Panc1 (cell line): ENCODE measurements at regions not wholly inside any gene's neighbourhood (a gene's known extent, or its start where the extent isn't known, plus 50 kb on each side); places are given as distances from the start of the nearest gene placed in this dataset.

Experiments used
- ATAC-seq: fragments of 200-7000 bp; cut with Tn5 transposase; 2 replicates; pipeline ENCODE4 v1.9.1; 2020; ENCODE audit warnings: mild to moderate bottlenecking, moderate library complexity
- BruUV-seq: library from RNA; stranded (reverse); fragments of 400-500 nt; replicated peaks from 2 replicates; lab custom pipeline; 2021; lab: Mats Ljungman, UMichigan
- CTCF ChIA-PET: fragments of 300-600 bp; sonication (Branson Sonifier 250); formaldehyde crosslinking; loops from one replicate; lab custom pipeline; 2022; ENCODE audit warnings: antibody characterized with exemption; lab: Charles Lee
- POLR2A ChIA-PET: fragments of 300-600 bp; sonication (Branson Sonifier 250); formaldehyde crosslinking; loops from one replicate; lab custom pipeline; 2022; ENCODE audit warnings: antibody characterized with exemption; lab: Charles Lee
- DNase-seq: peaks from one replicate; pipeline ENCODE4 v3.0.0-alpha.2; 2010; ENCODE audit warnings: low read depth, low spot score
- H3K27ac ChIP-seq: 2 replicates; pipeline ENCODE4 v1.5.1; 2011; ENCODE audit warnings: mild to moderate bottlenecking, low read length, inconsistent platforms
- H3K27me3 ChIP-seq: fragments of 200-500 bp; sonication (Bioruptor generic); 2 replicates; pipeline ENCODE4 v1.6.0; 2014; ENCODE audit warnings: low read length, inconsistent platforms; ENCODE audit not compliant: control insufficient read depth, insufficient read depth
- H3K36me3 ChIP-seq: fragments of 200-500 bp; sonication (Bioruptor generic); 2 replicates; pipeline ENCODE4 v1.5.1; 2014; ENCODE audit warnings: inconsistent platforms, mild to moderate bottlenecking, low read length, moderate library complexity; ENCODE audit not compliant: control insufficient read depth, insufficient read depth
- H3K4me1 ChIP-seq: 2 replicates; pipeline ENCODE4 v1.5.1; 2011; ENCODE audit warnings: inconsistent platforms, mild to moderate bottlenecking, low read length, moderate library complexity; ENCODE audit not compliant: control insufficient read depth, insufficient read depth
- H3K4me3 ChIP-seq, 2 experiments: 2 replicates each; pipeline ENCODE4 v1.5.1; 2011 to 2012; ENCODE audit warnings: low read depth in 2 of 2, low read length in 2 of 2, mild to moderate bottlenecking in 2 of 2, inconsistent platforms in 1 of 2, moderate library complexity in 1 of 2
- H3K9me3 ChIP-seq: fragments of 200-500 bp; sonication (Bioruptor generic); 2 replicates; pipeline ENCODE4 v1.5.1; 2014; ENCODE audit warnings: low read depth, mild to moderate bottlenecking, inconsistent platforms, low read length, moderate library complexity; ENCODE audit not compliant: control insufficient read depth, insufficient read depth
- CTCF ChIP-seq: fragments of 450-650 bp; IDR thresholded peaks from 2 replicates; pipeline ENCODE4 v1.5.1; 2017; ENCODE audit warnings: mild to moderate bottlenecking
- POLR2AphosphoS5 ChIP-seq: IDR thresholded peaks from 2 replicates; pipeline ENCODE4 v1.6.1; 2012; ENCODE audit warnings: mild to moderate bottlenecking, low read depth, low read length, moderate library complexity
- REST ChIP-seq, 2 experiments: IDR thresholded peaks; 2 replicates each; pipeline ENCODE4 v1.6.1; 2011 to 2012; ENCODE audit warnings: low read depth in 2 of 2, control low read depth in 1 of 2, low read length in 1 of 2, mild to moderate bottlenecking in 1 of 2, moderate library complexity in 1 of 2; ENCODE audit not compliant: insufficient read depth in 1 of 2
- SIN3A ChIP-seq: IDR thresholded peaks from 2 replicates; pipeline ENCODE4 v1.6.1; 2012; ENCODE audit warnings: low read depth, mild to moderate bottlenecking, low read length, moderate library complexity, borderline replicate concordance; ENCODE audit not compliant: insufficient read depth
- TCF7L2 ChIP-seq: IDR thresholded peaks from 2 replicates; pipeline ENCODE4 v1.6.1; 2011; ENCODE audit warnings: mild to moderate bottlenecking, low read depth, low read length, inconsistent platforms
- in situ Hi-C: cut with HindIII; loops from 2 replicates; pipeline ENCODE4 v1.10.0; 2016; ENCODE audit warnings: low sequenced_read_pairs, low pct_unique_long_range_greater_than_20kb
- intact Hi-C: fragments of 100-400 bp; cut with micrococcal nuclease; formaldehyde crosslinking; loops from one replicate; pipeline ENCODE4 v1.10.0; 2022; ENCODE audit not compliant: unreplicated experiment

- intact Hi-C loops = no loop called here
- BruUV-seq = no TSS peak
- no peak for DNase-seq
- ChIA-PET CTCF (no interaction called here), POLR2A (no interaction called here)
- no peak for TF ChIP-seq CTCF
- TF ChIP-seq TCF7L2 = no peak
- TF ChIP-seq SIN3A = no peak
- in situ Hi-C loops = no loop called here
- H3K27ac ChIP-seq = no peak overlapping the region
- no peaks in the 10 kb centered on the region for H3K9me3 ChIP-seq
- no peak overlapping the region for H3K4me3 ChIP-seq
- no peak for ATAC-seq
- no peaks in the 10 kb centered on the region for H3K27me3 ChIP-seq
- no peaks in the 10 kb centered on the region for H3K36me3 ChIP-seq
- H3K4me1 ChIP-seq = no peaks in the 10 kb centered on the region
Observed at GRCh38 chr5:159667286-159667685, 249.0 kb upstream of the ADRA1B start.

GRCh38 chr5:159668556-159668955 is 247.7 kb upstream of the ADRA1B start:
- DNase-seq (no peak), ATAC-seq (no peak)
- ChIA-PET POLR2A (no interaction called here), CTCF (no interaction called here)
- BruUV-seq = no TSS peak
- intact Hi-C loops (no loop called here), in situ Hi-C loops (no loop called here)
- Histone ChIP-seq H3K27me3 (no peaks in the 10 kb centered on the region), H3K4me1 (no peaks in the 10 kb centered on the region), H3K4me3 (no peak overlapping the region), H3K9me3 (no peaks in the 10 kb centered on the region), H3K27ac (no peak overlapping the region), H3K36me3 (no peaks in the 10 kb centered on the region)
- TF ChIP-seq CTCF (no peak), POLR2AphosphoS5 (no peak), REST (IDR thresholded peaks at IDR 0.05; ENCODE audit: insufficient read depth in 1 of 2, low read depth in 2 of 2, low read length in 1 of 2) (no peak), TCF7L2 (no peak), SIN3A (no peak)
